Kidney tubule cell (primary cell): ENCODE measurements at regions not wholly inside any gene's neighbourhood (a gene's known extent, or its start where the extent isn't known, plus 50 kb on each side); places are given as distances from the start of the nearest gene placed in this dataset.
"Not testable (repeated sequence)": the region's sequence is repeated elsewhere in the genome, so short reads cannot be mapped to it uniquely, and the experiment has no call there.

Experiments
- DNase-seq: peaks from one replicate; pipeline ENCODE4 v3.0.0-alpha.2; 2018; ENCODE audit warnings: low spot score

- no peak for DNase-seq
Measured at GRCh38 chr7:91566402-91566732, 302.1 kb downstream of the FZD1 start.

- DNase-seq: no peak
Measured at GRCh38 chr7:91567081-91568012, 303.1 kb downstream of the FZD1 start.

- DNase-seq: no peak
Measured at GRCh38 chr7:91568138-91568537, 303.9 kb downstream of the FZD1 start.

- no peak for DNase-seq
Measured at GRCh38 chr7:91569728-91570457, 305.7 kb downstream of the FZD1 start.

- no peak for DNase-seq
Measured at GRCh38 chr7:91570560-91570959, 306.3 kb downstream of the FZD1 start.

- no peak for DNase-seq
Measured at GRCh38 chr7:91571601-91572000, 307.4 kb downstream of the FZD1 start.

- DNase-seq: peak; percentile 30
Measured at GRCh38 chr7:91573405-91573804, 307.1 kb downstream of the MTERF1 start.

GRCh38 chr7:91576459-91576858 is 304.0 kb downstream of the MTERF1 start:
- not testable (repeated sequence) for DNase-seq

GRCh38 chr7:91579837-91580236 is 300.7 kb downstream of the MTERF1 start:
- DNase-seq: no peak

- DNase-seq: no peak
Measured at GRCh38 chr7:91582799-91583477, 297.6 kb downstream of the MTERF1 start.

- no peak for DNase-seq
Measured at GRCh38 chr7:91596287-91596686, 284.2 kb downstream of the MTERF1 start.

- DNase-seq: no peak
Measured at GRCh38 chr7:91598791-91599190, 281.7 kb downstream of the MTERF1 start.

GRCh38 chr7:91600112-91600511 is 280.4 kb downstream of the MTERF1 start:
- DNase-seq: no peak

GRCh38 chr7:91603707-91604106 is 276.8 kb downstream of the MTERF1 start:
- no peak for DNase-seq

GRCh38 chr7:91608606-91609005 is 271.9 kb downstream of the MTERF1 start:
- no peak for DNase-seq

- no peak for DNase-seq
Measured at GRCh38 chr7:91609525-91609924, 271.0 kb downstream of the MTERF1 start.

- DNase-seq: peak; percentile 30
Measured at GRCh38 chr7:91614431-91614830, 266.1 kb downstream of the MTERF1 start.

- DNase-seq: no peak
Measured at GRCh38 chr7:91618776-91619765, 261.4 kb downstream of the MTERF1 start.

GRCh38 chr7:91620827-91621226 is 259.7 kb downstream of the MTERF1 start:
- DNase-seq: no peak

GRCh38 chr7:91627324-91627723 is 253.2 kb downstream of the MTERF1 start:
- not testable (repeated sequence) for DNase-seq

GRCh38 chr7:91628742-91629141 is 251.8 kb downstream of the MTERF1 start:
- peak; percentile 23 for DNase-seq
